ENCODE measurements at regions not wholly inside any gene's neighbourhood (a gene's known extent, or its start where the extent isn't known, plus 50 kb on each side); places are given as distances from the start of the nearest gene placed in this dataset.

- TF ChIP-seq CTCF (IDR thresholded peaks at IDR 0.05; ENCODE audit: low read length) = no peak
- TF ChIP-seq EZH2 (optimal IDR thresholded peaks at IDR 0.05; ENCODE audit: low read depth, low read length) = no peak
Observed at GRCh38 chr1:73564294-73564693, 633.7 kb downstream of the LRRIQ3 start.
